Liver (tissue), 8 donors: ENCODE measurements at regions not wholly inside any gene's neighbourhood (a gene's known extent, or its start where the extent isn't known, plus 50 kb on each side); places are given as distances from the start of the nearest gene placed in this dataset.

Experiments
- DNase-seq: peaks from one replicate; pipeline ENCODE4 v3.0.0-alpha.2; 2017; ENCODE audit warnings: low spot score
- H3K27ac ChIP-seq, 2 donors: one replicate each; pipeline ENCODE4 v1.7.0; 2013; ENCODE audit warnings: inconsistent platforms in 2 of 2, low read length in 2 of 2, control low read depth in 1 of 2, low read depth in 1 of 2, mild to moderate bottlenecking in 1 of 2
- H3K27me3 ChIP-seq, 4 donors: one replicate each; pipeline versions ENCODE4 v1.6.1 to v1.7.0; 2013; ENCODE audit warnings: low read length in 3 of 4, inconsistent platforms in 1 of 4, mild to moderate bottlenecking in 1 of 4, moderate library complexity in 1 of 4; ENCODE audit not compliant: control insufficient read depth in 4 of 4, insufficient read depth in 4 of 4
- H3K36me3 ChIP-seq, 4 donors: one replicate each; pipeline versions ENCODE4 v1.6.1 to v1.7.0; 2013; ENCODE audit warnings: low read length in 3 of 4, mild to moderate bottlenecking in 3 of 4, low read depth in 1 of 4, moderate library complexity in 1 of 4; ENCODE audit not compliant: control insufficient read depth in 4 of 4, insufficient read depth in 3 of 4
- H3K4me1 ChIP-seq, 4 donors: one replicate each; pipeline versions ENCODE4 v1.6.1 to v1.7.0; 2013; ENCODE audit warnings: low read length in 3 of 4, mild to moderate bottlenecking in 3 of 4, moderate library complexity in 1 of 4; ENCODE audit not compliant: control insufficient read depth in 4 of 4, insufficient read depth in 4 of 4
- H3K4me3 ChIP-seq, 3 donors: one replicate each; pipeline versions ENCODE4 v1.6.1 to v1.7.0; 2013; ENCODE audit warnings: low read length in 3 of 3, control low read depth in 1 of 3, low read depth in 1 of 3, mild to moderate bottlenecking in 1 of 3
- H3K9ac ChIP-seq, 2 donors: one replicate each; pipeline ENCODE4 v1.7.0; 2013; ENCODE audit warnings: low read length in 2 of 2, mild to moderate bottlenecking in 2 of 2, moderate library complexity in 2 of 2, control low read depth in 1 of 2, low read depth in 1 of 2
- H3K9me3 ChIP-seq, 4 donors: one replicate each; pipeline versions ENCODE4 v1.6.1 to v1.7.0; 2013; ENCODE audit warnings: low read length in 3 of 4; ENCODE audit not compliant: control insufficient read depth in 4 of 4
- ATF3 ChIP-seq: IDR thresholded peaks from 2 replicates; pipeline ENCODE4 v1.6.1; 2016; ENCODE audit warnings: antibody characterized with exemption
- CTCF ChIP-seq: fragments of 150-350 bp; IDR thresholded peaks from 2 replicates; pipeline ENCODE4 v1.5.1; 2017; ENCODE audit warnings: improper control_type of control experiment, low read depth, low read length; ENCODE audit not compliant: missing input control
- EGR1 ChIP-seq, 2 donors: IDR thresholded peaks; 2 replicates each; pipeline ENCODE4 v1.6.1; 2016 to 2018; ENCODE audit warnings: antibody characterized with exemption in 2 of 2, low read depth in 2 of 2
- GABPA ChIP-seq, 2 donors: IDR thresholded peaks in 1 of 2; conservative IDR thresholded peaks in 1 of 2; 2 replicates each; pipeline ENCODE4 v1.6.1; 2016; ENCODE audit warnings: antibody characterized with exemption in 2 of 2, mild to moderate bottlenecking in 1 of 2, moderate library complexity in 1 of 2
- HNF4A ChIP-seq, 2 donors: conservative IDR thresholded peaks; 2 replicates each; pipeline ENCODE4 v1.6.1; 2016; ENCODE audit warnings: antibody characterized with exemption in 2 of 2, mild to moderate bottlenecking in 2 of 2
- HNF4G ChIP-seq: IDR thresholded peaks from 2 replicates; pipeline ENCODE4 v1.6.1; 2016; ENCODE audit warnings: antibody characterized with exemption
- JUND ChIP-seq, 2 donors: IDR thresholded peaks; 2 replicates each; pipeline ENCODE4 v1.6.1; 2016; ENCODE audit warnings: antibody characterized with exemption in 2 of 2
- NR2F2 ChIP-seq: IDR thresholded peaks from 2 replicates; pipeline ENCODE4 v1.6.1; 2016; ENCODE audit warnings: antibody characterized with exemption
- RXRA ChIP-seq, 2 donors: IDR thresholded peaks; 2 replicates each; pipeline ENCODE4 v1.6.1; 2017 to 2018; ENCODE audit warnings: antibody characterized with exemption in 2 of 2, mild to moderate bottlenecking in 1 of 2
- SP1 ChIP-seq: IDR thresholded peaks from 2 replicates; pipeline ENCODE4 v1.6.1; 2018; ENCODE audit warnings: antibody characterized with exemption, mild to moderate bottlenecking
- TAF1 ChIP-seq: conservative IDR thresholded peaks from 2 replicates; pipeline ENCODE4 v1.6.1; 2016; ENCODE audit warnings: antibody characterized with exemption, mild to moderate bottlenecking
- YY1 ChIP-seq: IDR thresholded peaks from 2 replicates; pipeline ENCODE4 v1.6.1; 2016; ENCODE audit warnings: antibody characterized with exemption, mild to moderate bottlenecking
- ZBTB33 ChIP-seq: IDR thresholded peaks from 2 replicates; pipeline ENCODE4 v1.6.1; 2016; ENCODE audit warnings: antibody characterized with exemption
- WGBS: extraction: QIAGEN DNeasy Blood & Tissue Kit; methylation state at CpG from one replicate; pipeline ENCODE4 v1.1.7; 2013; 5-methylcytosine and 5-hydroxymethylcytosine counted together
- TF ChIP-seq, protein P1 (sequence below): IDR thresholded peaks from 2 replicates; pipeline ENCODE4 v1.6.1; 2016; ENCODE audit warnings: antibody characterized with exemption, mild to moderate bottlenecking
- donor health status: healthy.
- donor health status: healthy.
- donor health status: healthy.
- donor health status: healthy.
- donor health status: healthy.

DNA sequence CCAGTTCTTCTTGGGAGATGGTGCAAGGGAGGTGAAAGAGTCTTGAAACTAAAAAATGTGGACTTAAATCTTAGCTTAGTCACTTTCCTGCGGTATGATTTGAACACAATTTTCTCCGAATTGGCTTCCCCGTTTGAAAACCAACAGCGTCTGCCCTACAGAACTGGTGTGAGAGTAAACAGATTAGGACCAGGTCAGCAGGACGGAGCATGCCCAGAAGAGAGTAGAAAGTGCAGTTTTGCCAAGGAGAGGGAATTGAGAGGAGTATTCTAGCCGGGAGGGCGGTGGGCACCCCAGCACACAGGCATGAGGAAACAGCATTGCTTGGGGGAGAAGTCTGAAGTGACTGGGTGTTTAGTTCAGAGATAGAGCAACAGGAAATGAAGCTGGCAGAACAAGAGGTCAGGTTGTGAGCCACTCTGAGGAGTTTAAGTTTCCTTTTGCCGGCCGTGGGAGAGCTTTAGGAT is 927.1 kb downstream of the VRK1 start:
- no peaks in the 10 kb centered on the region for H3K4me1 ChIP-seq
- TF ChIP-seq NR2F2 (no peak), YY1 (no peak), TAF1 (no peak), HNF4A (conservative IDR thresholded peaks at IDR 0.05) (no peak), GABPA (IDR thresholded peaks at IDR 0.05 in 1 of 2, conservative IDR thresholded peaks at IDR 0.05 in 1 of 2) (no peak), HNF4G (no peak), RXRA (IDR thresholded peaks at IDR 0.05) (no peak), SP1 (no peak), EGR1 (IDR thresholded peaks at IDR 0.05; ENCODE audit: low read depth in 2 of 2) (no peak), ZBTB33 (no peak), CTCF (no peak)
- TF ChIP-seq, protein P1, sequence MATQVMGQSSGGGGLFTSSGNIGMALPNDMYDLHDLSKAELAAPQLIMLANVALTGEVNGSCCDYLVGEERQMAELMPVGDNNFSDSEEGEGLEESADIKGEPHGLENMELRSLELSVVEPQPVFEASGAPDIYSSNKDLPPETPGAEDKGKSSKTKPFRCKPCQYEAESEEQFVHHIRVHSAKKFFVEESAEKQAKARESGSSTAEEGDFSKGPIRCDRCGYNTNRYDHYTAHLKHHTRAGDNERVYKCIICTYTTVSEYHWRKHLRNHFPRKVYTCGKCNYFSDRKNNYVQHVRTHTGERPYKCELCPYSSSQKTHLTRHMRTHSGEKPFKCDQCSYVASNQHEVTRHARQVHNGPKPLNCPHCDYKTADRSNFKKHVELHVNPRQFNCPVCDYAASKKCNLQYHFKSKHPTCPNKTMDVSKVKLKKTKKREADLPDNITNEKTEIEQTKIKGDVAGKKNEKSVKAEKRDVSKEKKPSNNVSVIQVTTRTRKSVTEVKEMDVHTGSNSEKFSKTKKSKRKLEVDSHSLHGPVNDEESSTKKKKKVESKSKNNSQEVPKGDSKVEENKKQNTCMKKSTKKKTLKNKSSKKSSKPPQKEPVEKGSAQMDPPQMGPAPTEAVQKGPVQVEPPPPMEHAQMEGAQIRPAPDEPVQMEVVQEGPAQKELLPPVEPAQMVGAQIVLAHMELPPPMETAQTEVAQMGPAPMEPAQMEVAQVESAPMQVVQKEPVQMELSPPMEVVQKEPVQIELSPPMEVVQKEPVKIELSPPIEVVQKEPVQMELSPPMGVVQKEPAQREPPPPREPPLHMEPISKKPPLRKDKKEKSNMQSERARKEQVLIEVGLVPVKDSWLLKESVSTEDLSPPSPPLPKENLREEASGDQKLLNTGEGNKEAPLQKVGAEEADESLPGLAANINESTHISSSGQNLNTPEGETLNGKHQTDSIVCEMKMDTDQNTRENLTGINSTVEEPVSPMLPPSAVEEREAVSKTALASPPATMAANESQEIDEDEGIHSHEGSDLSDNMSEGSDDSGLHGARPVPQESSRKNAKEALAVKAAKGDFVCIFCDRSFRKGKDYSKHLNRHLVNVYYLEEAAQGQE: no peak
- no peak overlapping the region for H3K4me3 ChIP-seq
- 36% methylated on average over 9 of the region's 9 CpGs for WGBS
- H3K9ac ChIP-seq: no peak overlapping the region
- H3K27ac ChIP-seq: no peak overlapping the region
- no peaks in the 10 kb centered on the region for H3K27me3 ChIP-seq
- DNase-seq: no peak
- no peaks in the 10 kb centered on the region for H3K36me3 ChIP-seq
- peaks cover 0 to 6% (median 4%) of the 10 kb centered on the region in 4 donors for H3K9me3 ChIP-seq

DNA sequence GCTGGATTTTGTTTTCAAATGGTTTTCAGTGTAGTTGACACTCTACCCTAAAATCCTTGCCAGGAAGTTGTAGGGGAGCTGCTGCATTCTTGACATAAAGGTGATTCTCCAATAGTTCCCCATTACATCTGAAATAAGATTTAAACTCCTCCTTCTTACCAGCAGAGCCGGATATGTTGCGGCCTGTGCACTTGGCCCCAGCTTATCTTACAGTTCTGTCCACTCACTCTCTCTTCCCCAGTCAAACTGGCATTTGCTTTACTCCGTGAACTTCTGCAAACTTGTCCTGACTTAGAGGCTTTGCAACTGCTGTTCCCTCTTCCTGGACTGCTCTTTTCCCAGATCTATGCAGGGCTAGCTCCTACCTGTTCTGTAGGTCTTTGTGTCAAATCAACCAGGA is 929.5 kb downstream of the VRK1 start:
- TF ChIP-seq ATF3: no peak
- TF ChIP-seq ZBTB33: no peak
- no peak for TF ChIP-seq HNF4A (conservative IDR thresholded peaks at IDR 0.05)
- TF ChIP-seq HNF4G: no peak
- TF ChIP-seq TAF1: no peak
- no peak for TF ChIP-seq EGR1 (IDR thresholded peaks at IDR 0.05; ENCODE audit: low read depth in 2 of 2)
- TF ChIP-seq RXRA (IDR thresholded peaks at IDR 0.05): no peak
- TF ChIP-seq CTCF: no peak
- TF ChIP-seq SP1: no peak
- no peak for TF ChIP-seq NR2F2
- no peak for TF ChIP-seq JUND (IDR thresholded peaks at IDR 0.05)
- Histone ChIP-seq H3K4me1 (no peaks in the 10 kb centered on the region), H3K27ac (no peak overlapping the region), H3K9me3 (peaks cover 0 to 2% (median under 1%) of the 10 kb centered on the region in 4 donors), H3K4me3 (no peak overlapping the region), H3K9ac (no peak overlapping the region), H3K36me3 (no peaks in the 10 kb centered on the region), H3K27me3 (no peaks in the 10 kb centered on the region)
- 61% methylated on average over 3 of the region's 3 CpGs for WGBS
- DNase-seq: no peak
